K562 (cell line): ENCODE measurements at regions not wholly inside any gene's neighbourhood (a gene's known extent, or its start where the extent isn't known, plus 50 kb on each side); places are given as distances from the start of the nearest gene placed in this dataset.

ENCODE experiments used
- ATAC-seq: fragments of 200-7000 bp; cut with Tn5 transposase; 3 replicates; pipeline ENCODE4 v1.9.1; 2020; ENCODE audit warnings: moderate library complexity
- BruUV-seq: library from RNA; stranded (reverse); fragments of 400-500 nt; replicated peaks from 2 replicates; lab custom pipeline; 2021; lab: Mats Ljungman, UMichigan
- CTCF ChIA-PET: fragments of 300-600 bp; formaldehyde crosslinking; extraction: SDS; loops from one replicate; lab custom pipeline; 2021; ENCODE audit warnings: low intra/inter-chr PET ratio; lab: Yijun Ruan, JAX
- POLR2A ChIA-PET: fragments of 300-600, 350-650 bp; sonication (Branson Sonifier 250); formaldehyde crosslinking; extraction: SDS; loops from one replicate; lab custom pipeline; 2021; ENCODE audit warnings: antibody characterized with exemption, inconsistent platforms; lab: Yijun Ruan, JAX
- DNase-seq, 4 experiments: peaks; one replicate each; pipeline versions ENCODE4 v3.0.0 to v3.0.0-alpha.2; 2011 to 2018; ENCODE audit warnings: low spot score in 3 of 4, mixed read lengths in 3 of 4; ENCODE audit errors: extremely low read depth in 1 of 4
- FAIRE-seq: peaks from 2 replicates; lab custom pipeline; 2011; peaks lifted over from hg19 to GRCh38; lab: Jason Lieb, UNC
- H2AFZ ChIP-seq: 2 replicates; pipeline ENCODE4 v1.6.0; 2011; ENCODE audit warnings: low read depth, low read length, control low read depth, inconsistent platforms
- H3K27ac ChIP-seq: fragments of 200-600 bp; 3 replicates; pipeline ENCODE4 v1.8.0; 2011; ENCODE audit warnings: low read depth, mild to moderate bottlenecking, control low read depth, inconsistent platforms, low read length, moderate library complexity, mixed read lengths; ENCODE audit errors: extremely low read depth
- H3K27me3 ChIP-seq, 2 experiments: fragments of 300-600 bp in 1 of 2; 2 replicates in 1 of 2; 3 replicates in 1 of 2; pipeline versions ENCODE4 v1.6.0 to v1.8.0; 2011; ENCODE audit warnings: inconsistent platforms in 2 of 2, low read length in 2 of 2, mild to moderate bottlenecking in 1 of 2, mixed read lengths in 1 of 2, moderate library complexity in 1 of 2; ENCODE audit not compliant: control insufficient read depth in 2 of 2, insufficient read depth in 2 of 2
- H3K36me3 ChIP-seq: fragments of 300-600 bp; 3 replicates; pipeline ENCODE4 v1.8.0; 2011; ENCODE audit warnings: mild to moderate bottlenecking, low read length, inconsistent platforms; ENCODE audit not compliant: control insufficient read depth, insufficient read depth
- H3K4me1 ChIP-seq, 2 experiments: fragments of 200-600 bp in 1 of 2; replicated peaks in 1 of 2; 2 replicates in 1 of 2; 3 replicates in 1 of 2; pipeline versions ENCODE4 v1.5.1 to v1.8.0; 2011; ENCODE audit warnings: inconsistent platforms in 2 of 2, low read length in 2 of 2, mild to moderate bottlenecking in 1 of 2, mixed read lengths in 1 of 2, moderate library complexity in 1 of 2; ENCODE audit not compliant: control insufficient read depth in 2 of 2, insufficient read depth in 2 of 2
- H3K4me2 ChIP-seq: 2 replicates; pipeline ENCODE4 v1.6.1; 2011; ENCODE audit warnings: low read length, control low read depth, inconsistent platforms, mixed read lengths; ENCODE audit not compliant: insufficient read depth
- H3K4me3 ChIP-seq: fragments of 200-600 bp; sonication (generic), shearing (Covaris generic); 2 replicates; pipeline ENCODE4 v1.5.1; 2016; ENCODE audit warnings: control low read depth, inconsistent platforms
- H3K79me2 ChIP-seq: fragments of 200-600 bp; 3 replicates; pipeline ENCODE4 v1.8.0; 2011; ENCODE audit warnings: low read length, inconsistent platforms; ENCODE audit not compliant: control insufficient read depth, insufficient read depth
- H3K9ac ChIP-seq, 2 experiments: 2 replicates each; pipeline versions ENCODE4 v1.6.0 to v1.6.1; 2011; ENCODE audit warnings: low read depth in 2 of 2, low read length in 2 of 2, control low read depth in 1 of 2, inconsistent platforms in 1 of 2, mild to moderate bottlenecking in 1 of 2, mixed read lengths in 1 of 2; ENCODE audit not compliant: insufficient read depth in 1 of 2
- H3K9me1 ChIP-seq: one replicate; pipeline ENCODE4 v1.6.0; 2011; ENCODE audit warnings: inconsistent platforms, mild to moderate bottlenecking, low read length, moderate library complexity; ENCODE audit not compliant: control insufficient read depth, insufficient read depth
- H3K9me3 ChIP-seq: replicated peaks from 2 replicates; pipeline ENCODE4 v1.5.1; 2011; ENCODE audit warnings: low read depth, low read length, inconsistent platforms; ENCODE audit not compliant: control insufficient read depth, insufficient read depth
- H4K20me1 ChIP-seq: replicated peaks from 2 replicates; pipeline ENCODE4 v1.6.1; 2011; ENCODE audit warnings: low read length, inconsistent platforms, mixed read lengths; ENCODE audit not compliant: control insufficient read depth, insufficient read depth
- ADNP ChIP-seq: fragments of 200-800 bp; sonication (Bioruptor generic); IDR thresholded peaks from 2 replicates; pipeline ENCODE4 v1.6.1; 2016; ENCODE audit warnings: missing genetic modification characterization, missing compliant biosample characterization
- ATF6 ChIP-seq: sonication (generic); formaldehyde crosslinking; IDR thresholded peaks from 2 replicates; pipeline ENCODE4 v1.4.0; 2020; ENCODE audit warnings: mild to moderate bottlenecking, missing genetic modification reagents
- BRD4 ChIP-seq: fragments of 200-600 bp; sonication (generic); IDR thresholded peaks from 2 replicates; pipeline ENCODE4 v1.6.1; 2017; ENCODE audit warnings: inconsistent platforms
- CREB3 ChIP-seq: fragments of 450-650 bp; conservative IDR thresholded peaks from 2 replicates; pipeline ENCODE4 v1.6.1; 2016; ENCODE audit warnings: missing genetic modification characterization, low read depth, mild to moderate bottlenecking, missing compliant biosample characterization, moderate library complexity
- PYGO2 ChIP-seq: fragments of 450-650 bp; IDR thresholded peaks from 2 replicates; pipeline ENCODE4 v1.6.1; 2016; ENCODE audit warnings: mild to moderate bottlenecking, missing genetic modification characterization, moderate library complexity, missing compliant biosample characterization
- ZNF586 ChIP-seq: fragments of 450-650 bp; formaldehyde crosslinking; conservative IDR thresholded peaks from 2 replicates; pipeline ENCODE4 v1.4.0; 2020; ENCODE audit warnings: mild to moderate bottlenecking, moderate library complexity
- WGBS: fragments of 100-300 bp; shearing (Covaris generic); methylation state at CpG from one replicate; pipeline ENCODE4 v1.1.6; 2016; ENCODE audit warnings: low coverage, mixed read lengths; ENCODE audit not compliant: insufficient coverage; ENCODE audit errors: missing lambda C conversion rate; 5-methylcytosine and 5-hydroxymethylcytosine counted together
- in situ Hi-C: fragments of 300-500 bp; cut with MboI; formaldehyde crosslinking; loops from 4 replicates; pipeline ENCODE4 v1.15.0; 2018; ENCODE audit warnings: inconsistent platforms, mixed read lengths
- intact Hi-C: fragments of 100-400 bp; cut with micrococcal nuclease; formaldehyde crosslinking; loops from 2 replicates; pipeline ENCODE4 v1.14.2; 2022

GRCh38 chr9:115998666-115999065, 154.9 kb upstream of the PAPPA start:
- H3K27me3 ChIP-seq = no peaks in the 10 kb centered on the region
- TF ChIP-seq BRD4 = no peak
- no peak for TF ChIP-seq ZNF586
- no peak overlapping the region for H3K27ac ChIP-seq
- H3K9me1 ChIP-seq = no peaks in the 10 kb centered on the region
- no peak overlapping the region for H3K4me2 ChIP-seq
- no peaks in the 10 kb centered on the region for H4K20me1 ChIP-seq
- ATAC-seq (no peak), FAIRE-seq (no peak), DNase-seq (no peak)
- ChIA-PET CTCF (interaction anchor here (0.6 kb wide), 1 partner anchor 257 kb away, joined by 3 read pairs; no protein-coding TSS in a partner anchor), POLR2A (no interaction called here)
- H3K4me3 ChIP-seq = no peak overlapping the region
- H3K9me3 ChIP-seq = no peaks in the 10 kb centered on the region
- intact Hi-C loops = no loop called here
- no peaks in the 10 kb centered on the region for H3K4me1 ChIP-seq
- BruUV-seq = no TSS peak
- H2AFZ ChIP-seq = no peak overlapping the region
- no peak overlapping the region for H3K9ac ChIP-seq
- H3K36me3 ChIP-seq = no peaks in the 10 kb centered on the region
- H3K79me2 ChIP-seq = no peaks in the 10 kb centered on the region
- in situ Hi-C loops = no loop called here

- FAIRE-seq = no peak
- Histone ChIP-seq H3K79me2 (no peaks in the 10 kb centered on the region), H2AFZ (no peak overlapping the region), H3K9ac (no peak overlapping the region), H3K36me3 (no peaks in the 10 kb centered on the region), H4K20me1 (no peaks in the 10 kb centered on the region), H3K4me2 (no peak overlapping the region), H3K9me3 (no peaks in the 10 kb centered on the region), H3K27me3 (no peaks in the 10 kb centered on the region), H3K4me3 (no peak overlapping the region), H3K4me1 (no peaks in the 10 kb centered on the region), H3K9me1 (no peaks in the 10 kb centered on the region), H3K27ac (no peak overlapping the region)
- BruUV-seq = no TSS peak
- intact Hi-C loops (no loop called here), in situ Hi-C loops (no loop called here)
- no peak for TF ChIP-seq ATF6
- TF ChIP-seq CREB3 = no peak
- TF ChIP-seq PYGO2 (tag) = no peak
- no peak for TF ChIP-seq ADNP (tag)
- DNase-seq = no peak
- 3% methylated on average over 2 of the region's 2 CpGs for WGBS
- ChIA-PET CTCF (no interaction called here), POLR2A (no interaction called here)
- no peak for ATAC-seq
Observed at GRCh38 chr9:115999498-115999897, 154.1 kb upstream of the PAPPA start.
